Activated T-cell treated with anti-CD3 and anti-CD28 coated beads, Interleukin-2, amount 50 U/mL, for 24 hours (primary cell): ENCODE measurements at regions not wholly inside any gene's neighbourhood (a gene's known extent, or its start where the extent isn't known, plus 50 kb on each side); places are given as distances from the start of the nearest gene placed in this dataset.

Experiments
- DNase-seq: peaks from one replicate; pipeline ENCODE4 v3.0.0-alpha.2; 2020
- H3K27ac Mint-ChIP-seq: 2 replicates; pipeline ENCODE4 v1.8.0; 2020; ENCODE audit warnings: mild to moderate bottlenecking, mixed read lengths
- H3K27me3 Mint-ChIP-seq: 2 replicates; pipeline ENCODE4 v1.8.0; 2020; ENCODE audit warnings: mixed read lengths
- H3K36me3 Mint-ChIP-seq: 2 replicates; pipeline ENCODE4 v1.8.0; 2020; ENCODE audit warnings: low read depth, mixed read lengths
- H3K4me1 Mint-ChIP-seq: 2 replicates; pipeline ENCODE4 v1.8.0; 2020; ENCODE audit warnings: low read depth, mixed read lengths
- H3K4me3 Mint-ChIP-seq: 2 replicates; pipeline ENCODE4 v1.8.0; 2020; ENCODE audit warnings: mild to moderate bottlenecking, moderate library complexity, mixed read lengths
- H3K9me3 Mint-ChIP-seq: 2 replicates; pipeline ENCODE4 v1.8.0; 2020; ENCODE audit warnings: mixed read lengths

DNA sequence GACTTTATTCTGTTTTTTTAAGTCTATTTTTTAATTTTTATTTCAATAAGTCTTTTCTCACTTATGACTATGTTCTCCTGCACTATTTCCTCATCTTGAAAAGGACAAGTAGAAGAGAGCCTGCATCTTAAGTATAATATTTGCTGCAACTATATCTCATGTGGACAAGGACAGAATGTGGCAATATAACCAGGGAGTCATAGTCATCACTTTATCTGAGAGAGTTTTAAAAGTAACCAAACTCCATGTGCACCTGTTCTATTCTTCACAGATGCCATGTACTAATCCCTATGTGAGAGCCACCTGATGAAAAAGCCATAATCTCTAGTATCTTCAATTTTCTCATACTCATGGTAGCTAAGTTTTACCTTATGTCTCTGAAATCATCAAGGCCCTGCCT, 104.2 kb upstream of the SOX6 start:
- Mint-ChIP-seq H3K27ac (no peak overlapping the region), H3K27me3 (no peaks in the 10 kb centered on the region)

DNA sequence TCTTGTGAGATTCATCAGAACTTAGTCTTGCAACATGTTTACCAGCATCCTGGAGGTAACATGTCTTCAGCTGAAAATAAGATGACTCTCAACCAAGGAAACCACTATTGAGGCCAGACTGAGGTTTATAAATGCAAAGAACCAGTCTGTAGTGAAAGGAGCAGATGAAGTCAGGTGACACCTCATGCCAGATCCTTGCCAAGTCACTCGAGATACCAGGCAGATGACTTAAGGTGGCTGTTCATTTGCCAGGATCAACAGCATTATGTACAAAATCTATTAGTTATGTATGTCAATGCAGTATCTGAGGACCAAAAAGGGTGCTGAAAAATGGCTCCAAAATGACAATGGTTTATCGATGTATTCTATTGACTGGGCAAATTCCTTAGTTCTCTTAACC, 100.0 kb upstream of the SOX6 start:
- Mint-ChIP-seq H3K9me3 (peaks cover 2% of the 10 kb centered on the region), H3K4me3 (no peak overlapping the region), H3K27me3 (no peaks in the 10 kb centered on the region), H3K4me1 (no peaks in the 10 kb centered on the region), H3K36me3 (no peaks in the 10 kb centered on the region), H3K27ac (no peak overlapping the region)
- no peak for DNase-seq

More for the DNA sequence above, 104.2 kb upstream of the SOX6 start:
- peaks cover 2% of the 10 kb centered on the region for H3K9me3 Mint-ChIP-seq
- DNase-seq = no peak
- no peaks in the 10 kb centered on the region for H3K4me1 Mint-ChIP-seq
- no peaks in the 10 kb centered on the region for H3K36me3 Mint-ChIP-seq
- H3K4me3 Mint-ChIP-seq = no peak overlapping the region

DNA sequence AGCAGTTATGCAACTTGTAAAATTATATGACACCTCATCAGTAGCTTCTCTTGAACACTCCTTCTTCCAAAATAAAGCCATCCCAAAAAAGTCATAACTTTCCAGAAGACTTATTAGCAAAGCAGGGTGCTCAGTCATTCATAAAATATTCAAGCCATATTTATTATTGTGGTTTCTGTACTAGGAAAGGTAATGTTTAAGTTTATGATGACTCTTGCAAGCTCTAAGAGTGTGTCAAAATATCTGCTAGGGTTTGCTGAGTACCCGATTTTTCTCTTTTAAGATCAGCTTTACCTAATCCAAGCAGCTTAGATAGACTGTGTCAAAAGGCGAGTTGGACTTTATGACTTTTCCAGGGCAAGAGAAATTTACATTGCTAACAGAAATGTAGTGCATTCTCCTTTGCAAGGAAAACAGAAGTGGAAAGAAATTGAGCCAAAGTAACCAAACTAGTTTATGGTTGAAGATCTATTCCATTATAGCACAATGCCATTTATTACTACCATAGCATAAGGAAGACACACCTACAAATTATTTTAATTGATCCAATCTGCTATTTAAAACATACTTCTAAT, 98.0 kb upstream of the SOX6 start:
- H3K9me3 Mint-ChIP-seq = peaks cover 2% of the 10 kb centered on the region
- no peak for DNase-seq
- H3K27me3 Mint-ChIP-seq = no peaks in the 10 kb centered on the region
- H3K36me3 Mint-ChIP-seq = no peaks in the 10 kb centered on the region
- H3K4me3 Mint-ChIP-seq = no peak overlapping the region
- no peaks in the 10 kb centered on the region for H3K4me1 Mint-ChIP-seq
- no peak overlapping the region for H3K27ac Mint-ChIP-seq

DNA sequence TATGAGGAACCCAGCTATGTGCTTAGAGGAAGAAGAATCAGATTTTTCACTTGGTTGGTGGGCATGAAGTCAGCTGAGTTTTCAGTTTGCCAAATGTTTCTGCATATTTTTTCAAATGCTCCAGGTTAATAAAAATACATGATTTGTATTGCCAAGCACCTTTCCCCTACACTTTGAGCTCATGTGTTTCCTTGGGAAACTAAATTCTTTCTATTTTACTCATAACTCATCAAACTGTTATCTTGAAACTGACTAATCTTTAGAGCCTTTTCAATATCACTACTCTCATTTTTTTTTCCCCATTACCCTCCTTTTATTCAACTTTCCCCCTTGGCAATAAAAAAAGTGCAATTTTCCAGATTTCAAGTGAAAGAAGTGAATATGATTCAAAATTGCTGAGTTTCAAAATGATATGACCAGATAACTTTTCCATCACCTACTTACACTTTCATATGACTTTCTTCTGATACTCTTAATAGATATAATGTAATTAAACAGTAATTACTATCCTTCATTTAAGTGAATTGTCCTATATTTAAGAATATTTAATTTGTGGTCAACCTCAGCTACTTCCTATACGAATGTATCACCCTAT, 91.9 kb upstream of the SOX6 start:
- Mint-ChIP-seq H3K9me3 (no peaks in the 10 kb centered on the region), H3K27me3 (no peaks in the 10 kb centered on the region), H3K27ac (no peak overlapping the region), H3K4me3 (no peak overlapping the region), H3K36me3 (no peaks in the 10 kb centered on the region), H3K4me1 (no peaks in the 10 kb centered on the region)
- no peak for DNase-seq

DNA sequence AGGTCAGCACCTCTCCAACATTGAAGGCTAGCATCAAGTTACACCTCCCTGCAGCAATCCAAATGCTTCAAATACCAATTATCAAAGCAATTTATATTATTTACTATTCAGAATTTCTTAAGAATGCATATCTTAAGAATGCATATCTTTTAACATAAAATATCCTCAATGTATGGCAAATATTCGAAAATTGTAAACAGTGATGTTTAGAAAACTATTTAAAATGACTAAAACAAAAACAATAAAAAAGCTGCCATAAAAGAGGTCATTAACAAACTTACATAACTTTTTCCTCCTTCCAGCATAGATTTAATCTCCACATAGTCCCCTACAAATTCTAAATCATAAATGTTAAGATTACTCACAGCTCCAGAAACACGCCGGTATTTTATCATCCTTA, 85.1 kb upstream of the SOX6 start:
- H3K27me3 Mint-ChIP-seq = no peaks in the 10 kb centered on the region
- no peak for DNase-seq
- no peak overlapping the region for H3K4me3 Mint-ChIP-seq
- H3K27ac Mint-ChIP-seq = no peak overlapping the region
- no peaks in the 10 kb centered on the region for H3K4me1 Mint-ChIP-seq
- peaks cover 3% of the 10 kb centered on the region for H3K9me3 Mint-ChIP-seq
- H3K36me3 Mint-ChIP-seq = no peaks in the 10 kb centered on the region

DNA sequence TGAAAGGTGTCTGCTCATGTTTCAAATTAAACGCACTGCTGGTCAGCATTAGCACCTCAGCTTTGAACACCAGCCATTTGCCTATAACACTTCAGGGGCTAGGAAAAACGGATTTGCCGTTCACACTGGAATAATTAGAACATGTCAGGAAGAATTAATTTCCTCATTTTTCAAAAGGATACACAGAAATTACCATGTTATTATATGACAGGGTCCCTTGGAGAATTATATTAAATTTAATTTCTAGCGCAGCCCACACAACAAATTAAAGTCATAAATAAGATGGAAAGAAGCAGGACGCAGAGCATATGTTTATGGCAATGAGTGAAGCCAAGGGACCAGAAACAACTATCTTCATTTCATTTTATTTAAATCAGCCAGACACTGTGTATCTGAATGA, 83.8 kb upstream of the SOX6 start:
- H3K4me3 Mint-ChIP-seq = no peak overlapping the region
- no peak overlapping the region for H3K27ac Mint-ChIP-seq
- no peak for DNase-seq
- peaks cover 5% of the 10 kb centered on the region for H3K9me3 Mint-ChIP-seq
- H3K27me3 Mint-ChIP-seq = no peaks in the 10 kb centered on the region
- no peaks in the 10 kb centered on the region for H3K36me3 Mint-ChIP-seq
- no peaks in the 10 kb centered on the region for H3K4me1 Mint-ChIP-seq

DNA sequence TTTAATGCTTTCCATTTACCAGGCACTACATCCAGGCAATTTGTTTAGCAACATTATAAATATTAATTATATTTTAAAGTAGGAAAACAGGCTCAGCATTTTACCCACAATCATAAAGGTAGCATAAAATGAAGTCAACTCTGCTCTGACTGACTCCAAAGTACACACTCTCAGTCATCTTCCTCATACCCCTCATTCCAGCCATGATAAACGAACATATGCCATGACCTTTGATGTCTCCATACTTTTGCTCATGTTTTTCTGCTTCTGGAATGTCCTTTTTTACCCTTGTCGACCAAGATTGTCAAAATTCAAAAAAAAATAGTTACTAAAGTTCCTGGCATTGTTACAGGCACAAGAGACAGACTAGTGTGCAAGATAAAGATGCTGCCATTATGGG, 77.7 kb upstream of the SOX6 start:
- H3K4me3 Mint-ChIP-seq = no peak overlapping the region

DNA sequence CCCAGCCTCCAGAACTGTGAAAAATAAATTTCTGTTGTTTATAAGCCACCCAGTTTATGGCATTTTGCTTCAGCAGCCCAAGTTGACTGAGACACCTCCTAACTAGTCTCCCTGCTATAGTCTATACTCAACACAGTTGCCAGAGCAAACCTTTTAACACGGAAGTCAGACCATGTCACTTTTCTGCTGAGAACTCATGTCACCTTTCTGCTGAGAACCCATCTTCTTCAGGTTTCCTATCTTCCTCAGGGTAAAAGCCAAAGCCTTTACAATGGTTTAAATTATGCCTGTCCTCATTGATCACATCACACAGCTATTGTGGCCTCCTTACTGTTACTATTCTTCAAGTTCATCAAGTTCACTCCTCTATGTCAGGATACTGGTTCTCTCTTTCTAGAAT, 74.3 kb upstream of the SOX6 start:
- Mint-ChIP-seq H3K4me1 (no peaks in the 10 kb centered on the region), H3K27me3 (no peaks in the 10 kb centered on the region), H3K9me3 (peaks cover 18% of the 10 kb centered on the region), H3K27ac (no peak overlapping the region), H3K36me3 (no peaks in the 10 kb centered on the region), H3K4me3 (no peak overlapping the region)
- no peak for DNase-seq

More for the DNA sequence above, 77.7 kb upstream of the SOX6 start:
- peaks cover 11% of the 10 kb centered on the region for H3K9me3 Mint-ChIP-seq
- no peak for DNase-seq
- no peaks in the 10 kb centered on the region for H3K27me3 Mint-ChIP-seq
- no peak overlapping the region for H3K27ac Mint-ChIP-seq
- H3K4me1 Mint-ChIP-seq = no peaks in the 10 kb centered on the region
- no peaks in the 10 kb centered on the region for H3K36me3 Mint-ChIP-seq

DNA sequence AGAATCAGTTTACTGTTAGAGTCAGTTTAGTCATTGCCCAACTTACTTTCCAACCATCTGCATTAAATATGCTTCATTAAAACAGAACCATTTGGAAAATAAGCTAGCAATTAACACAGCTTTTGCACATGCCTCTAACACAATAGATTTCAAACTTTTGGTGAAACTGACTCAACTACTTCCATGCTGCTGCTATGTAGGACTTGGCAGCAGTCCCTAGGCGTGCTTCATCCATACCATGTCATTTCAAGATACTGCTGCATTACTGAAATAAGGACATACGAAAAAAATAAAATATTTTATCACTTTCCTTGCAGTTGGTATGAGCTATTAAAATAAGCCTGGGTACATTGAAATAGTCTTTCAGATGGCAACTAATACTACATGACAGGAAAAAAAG, 65.5 kb upstream of the SOX6 start:
- no peak for DNase-seq
- H3K27me3 Mint-ChIP-seq = no peaks in the 10 kb centered on the region

DNA sequence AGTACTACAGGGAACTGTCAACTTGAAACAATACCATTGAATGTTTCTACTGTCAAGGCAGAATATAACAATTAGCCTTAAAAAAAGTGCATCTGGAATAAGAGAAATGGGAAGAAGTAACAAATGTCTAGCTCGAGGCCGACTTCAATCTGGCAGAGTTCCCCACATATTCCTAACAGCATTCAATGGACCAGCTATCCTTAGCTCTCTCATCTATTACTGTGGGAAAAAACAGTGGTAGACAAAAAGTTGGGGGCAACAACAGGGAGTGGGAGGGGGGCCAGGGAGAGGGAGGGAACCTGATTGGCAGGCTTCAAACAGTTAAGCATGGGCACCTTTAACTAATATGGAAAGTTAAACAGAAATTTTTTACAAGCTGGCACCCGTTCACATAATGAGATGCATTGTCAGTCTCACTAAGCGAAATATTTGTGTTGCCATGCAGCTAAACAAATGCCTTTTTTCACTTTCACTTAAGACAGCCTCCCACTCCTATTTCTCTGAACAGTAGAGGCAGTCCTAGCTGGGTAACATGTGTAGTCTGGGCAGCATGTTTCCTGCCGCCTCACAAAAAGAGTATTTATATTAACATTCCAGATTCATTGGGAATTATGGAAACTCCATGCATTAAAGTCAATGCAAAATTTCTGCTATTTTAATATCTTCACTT, 62.2 kb upstream of the SOX6 start:
- Mint-ChIP-seq H3K36me3 (no peaks in the 10 kb centered on the region), H3K27me3 (no peaks in the 10 kb centered on the region), H3K27ac (no peak overlapping the region), H3K9me3 (no peaks in the 10 kb centered on the region), H3K4me1 (no peaks in the 10 kb centered on the region), H3K4me3 (no peak overlapping the region)
- DNase-seq = no peak

More for the DNA sequence above, 65.5 kb upstream of the SOX6 start:
- H3K9me3 Mint-ChIP-seq = peaks cover 10% of the 10 kb centered on the region
- H3K4me3 Mint-ChIP-seq = no peak overlapping the region
- H3K4me1 Mint-ChIP-seq = no peaks in the 10 kb centered on the region
- no peaks in the 10 kb centered on the region for H3K36me3 Mint-ChIP-seq
- H3K27ac Mint-ChIP-seq = no peak overlapping the region

DNA sequence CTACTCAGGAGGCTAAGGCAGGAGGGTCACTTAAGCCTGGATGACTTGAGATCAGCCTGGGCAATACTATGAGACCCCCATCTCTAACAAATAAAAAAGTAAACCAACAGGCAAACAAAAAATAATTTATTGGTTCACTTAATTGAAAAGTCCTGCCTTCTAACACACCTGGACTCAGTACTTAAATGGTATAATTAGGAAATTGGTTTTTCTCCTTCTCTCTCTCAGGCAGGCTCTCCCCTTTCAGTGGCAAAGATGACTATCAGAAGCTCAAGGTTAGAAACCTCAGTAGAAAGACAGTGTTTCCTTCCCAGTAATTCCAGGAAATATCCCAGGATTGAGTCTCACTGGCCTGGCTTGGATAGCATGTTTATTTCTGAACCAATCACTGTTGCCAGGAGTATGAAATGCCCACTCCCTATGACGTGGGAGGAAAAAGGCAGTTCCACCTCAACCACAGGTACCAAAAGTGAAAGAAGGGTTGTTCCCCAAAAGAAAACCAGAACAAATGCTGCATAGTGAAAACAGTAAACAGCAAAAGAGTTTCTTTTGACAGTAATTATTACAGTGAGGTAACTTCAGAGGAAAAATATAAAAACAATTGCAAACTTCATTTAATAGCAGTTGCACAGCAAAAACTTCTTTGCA, 56.3 kb upstream of the SOX6 start:
- Mint-ChIP-seq H3K4me3 (no peak overlapping the region), H3K27me3 (no peaks in the 10 kb centered on the region), H3K36me3 (no peaks in the 10 kb centered on the region), H3K9me3 (no peaks in the 10 kb centered on the region), H3K4me1 (no peaks in the 10 kb centered on the region), H3K27ac (no peak overlapping the region)
- DNase-seq = no peak

DNA sequence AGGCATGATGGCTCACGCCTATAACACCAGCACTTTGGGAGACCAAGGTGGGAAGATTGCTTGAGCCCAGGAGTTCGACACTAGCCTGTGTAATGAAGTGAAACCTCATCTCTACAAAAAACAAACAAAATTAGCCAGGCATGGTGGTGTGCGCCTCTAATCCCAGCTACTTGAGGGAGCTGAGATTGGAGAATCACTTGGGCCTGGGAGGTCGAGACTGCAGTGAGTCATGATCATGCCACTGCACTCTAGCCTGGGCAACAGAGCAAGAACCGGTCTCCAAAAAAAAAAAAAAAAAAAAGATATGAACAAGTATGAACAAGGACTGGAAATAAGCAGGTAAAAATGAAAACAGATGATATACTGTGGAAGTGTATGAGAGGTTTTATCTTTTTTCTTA, 54.1 kb upstream of the SOX6 start:
- H3K4me1 Mint-ChIP-seq = no peaks in the 10 kb centered on the region
- H3K27me3 Mint-ChIP-seq = no peaks in the 10 kb centered on the region
- H3K36me3 Mint-ChIP-seq = no peaks in the 10 kb centered on the region
- H3K9me3 Mint-ChIP-seq = no peaks in the 10 kb centered on the region
- no peak overlapping the region for H3K4me3 Mint-ChIP-seq
- no peak for DNase-seq
- no peak overlapping the region for H3K27ac Mint-ChIP-seq

DNA sequence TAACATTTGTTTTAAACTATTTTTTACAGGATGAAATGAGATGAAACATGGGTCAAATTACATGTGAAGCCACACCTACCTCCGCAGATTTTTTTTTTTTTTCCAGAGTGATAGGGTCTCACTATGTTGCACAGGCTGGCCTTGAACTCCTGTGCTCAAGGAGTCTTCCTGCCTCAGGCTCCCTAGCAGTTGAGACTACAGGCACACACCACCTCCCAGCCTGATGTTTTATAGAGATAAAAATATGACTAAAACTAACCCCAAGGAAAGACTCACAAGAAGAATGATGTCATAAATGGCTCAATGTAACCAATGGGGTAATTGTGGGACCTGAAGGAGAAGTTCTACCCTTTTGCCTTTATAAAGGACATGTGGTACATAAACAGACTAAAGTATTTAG, 52.3 kb upstream of the SOX6 start:
- Mint-ChIP-seq H3K27me3 (no peaks in the 10 kb centered on the region), H3K27ac (no peak overlapping the region), H3K4me1 (no peaks in the 10 kb centered on the region), H3K9me3 (no peaks in the 10 kb centered on the region), H3K4me3 (no peak overlapping the region), H3K36me3 (no peaks in the 10 kb centered on the region)
- DNase-seq = no peak

DNA sequence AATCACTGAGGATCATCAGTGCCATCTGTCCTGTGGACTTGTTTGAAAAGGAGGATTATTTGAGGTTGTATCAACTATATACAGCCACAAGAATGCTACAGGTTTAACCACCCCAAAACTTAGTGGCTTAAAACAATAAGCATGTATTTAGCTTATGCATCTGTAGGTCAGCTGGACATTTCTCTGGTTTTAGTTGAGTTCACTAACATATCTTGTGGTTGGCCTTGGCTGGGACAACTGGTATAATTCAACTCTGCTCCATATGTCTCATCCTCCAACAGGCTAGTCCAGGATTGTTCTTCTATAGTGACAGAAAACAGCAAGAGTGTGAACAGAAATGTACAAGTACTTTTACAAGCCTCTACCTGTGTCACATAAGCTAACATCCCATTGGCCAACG, 49.9 kb upstream of the SOX6 start:
- no peak overlapping the region for H3K27ac Mint-ChIP-seq
- H3K4me3 Mint-ChIP-seq = no peak overlapping the region
- no peak for DNase-seq
- no peaks in the 10 kb centered on the region for H3K27me3 Mint-ChIP-seq
- no peaks in the 10 kb centered on the region for H3K36me3 Mint-ChIP-seq
- H3K9me3 Mint-ChIP-seq = no peaks in the 10 kb centered on the region
- H3K4me1 Mint-ChIP-seq = no peaks in the 10 kb centered on the region
